Tibial nerve (tissue), 4 donors: ENCODE measurements at regions not wholly inside any gene's neighbourhood (a gene's known extent, or its start where the extent isn't known, plus 50 kb on each side); places are given as distances from the start of the nearest gene placed in this dataset.

ENCODE experiments used
- DNase-seq, 2 donors: peaks; one replicate each; pipeline ENCODE4 v3.0.0-alpha.2; 2019; ENCODE audit warnings: low spot score in 2 of 2
- H3K27ac ChIP-seq, 4 donors: fragments of 200-600 bp; sonication (generic) in 3 of 4; one replicate each; pipeline ENCODE4 v1.5.1; 2017 to 2019; ENCODE audit warnings: mild to moderate bottlenecking in 1 of 4
- H3K27me3 ChIP-seq, 2 donors: fragments of 200-600 bp; sonication (generic) in 1 of 2; one replicate each; pipeline versions ENCODE4 v1.5.1 to v1.6.0; 2017 to 2019
- H3K36me3 ChIP-seq, 3 donors: fragments of 200-600 bp; sonication (generic); one replicate each; pipeline ENCODE4 v1.5.1; 2018 to 2019
- H3K4me1 ChIP-seq, 4 donors: fragments of 200-600 bp; sonication (generic) in 3 of 4; one replicate each; pipeline ENCODE4 v1.5.1; 2017 to 2019
- H3K4me3 ChIP-seq, 4 donors: fragments of 200-600 bp; sonication (generic) in 3 of 4; one replicate each; pipeline ENCODE4 v1.5.1; 2017 to 2019; ENCODE audit warnings: mild to moderate bottlenecking in 1 of 4, moderate library complexity in 1 of 4
- H3K9me3 ChIP-seq, 4 donors: fragments of 200-600 bp; sonication (generic) in 3 of 4; one replicate each; pipeline ENCODE4 v1.5.1; 2017 to 2019
- EP300 ChIP-seq, 2 donors: sonication (generic); formaldehyde crosslinking; IDR thresholded peaks; one replicate each; pipeline ENCODE4 v1.6.1; 2017; ENCODE audit warnings: antibody characterized with exemption in 2 of 2, mild to moderate bottlenecking in 1 of 2
- POLR2A ChIP-seq, 2 donors: fragments of 450-650 bp; IDR thresholded peaks; one replicate each; pipeline ENCODE4 v1.6.1; 2017; ENCODE audit warnings: antibody characterized with exemption in 2 of 2, mild to moderate bottlenecking in 2 of 2, moderate library complexity in 2 of 2
- WGBS, 2 donors: methylation state at CpG; one replicate each; pipeline ENCODE4 v1.1.5; 2018; 5-methylcytosine and 5-hydroxymethylcytosine counted together
- TF ChIP-seq, protein P1 (sequence below), 5 experiments: fragments of 200-600 bp in 3 of 5; fragments of 450-650 bp in 2 of 5; sonication (generic) in 3 of 5; IDR thresholded peaks; one replicate each; pipeline ENCODE4 v1.5.1; 2016 to 2019; ENCODE audit warnings: antibody characterized with exemption in 5 of 5, mild to moderate bottlenecking in 3 of 5, moderate library complexity in 2 of 5

- no peaks in the 10 kb centered on the region for H3K9me3 ChIP-seq
- no peak for DNase-seq
- no peaks in the 10 kb centered on the region for H3K36me3 ChIP-seq
- TF ChIP-seq, protein P1, sequence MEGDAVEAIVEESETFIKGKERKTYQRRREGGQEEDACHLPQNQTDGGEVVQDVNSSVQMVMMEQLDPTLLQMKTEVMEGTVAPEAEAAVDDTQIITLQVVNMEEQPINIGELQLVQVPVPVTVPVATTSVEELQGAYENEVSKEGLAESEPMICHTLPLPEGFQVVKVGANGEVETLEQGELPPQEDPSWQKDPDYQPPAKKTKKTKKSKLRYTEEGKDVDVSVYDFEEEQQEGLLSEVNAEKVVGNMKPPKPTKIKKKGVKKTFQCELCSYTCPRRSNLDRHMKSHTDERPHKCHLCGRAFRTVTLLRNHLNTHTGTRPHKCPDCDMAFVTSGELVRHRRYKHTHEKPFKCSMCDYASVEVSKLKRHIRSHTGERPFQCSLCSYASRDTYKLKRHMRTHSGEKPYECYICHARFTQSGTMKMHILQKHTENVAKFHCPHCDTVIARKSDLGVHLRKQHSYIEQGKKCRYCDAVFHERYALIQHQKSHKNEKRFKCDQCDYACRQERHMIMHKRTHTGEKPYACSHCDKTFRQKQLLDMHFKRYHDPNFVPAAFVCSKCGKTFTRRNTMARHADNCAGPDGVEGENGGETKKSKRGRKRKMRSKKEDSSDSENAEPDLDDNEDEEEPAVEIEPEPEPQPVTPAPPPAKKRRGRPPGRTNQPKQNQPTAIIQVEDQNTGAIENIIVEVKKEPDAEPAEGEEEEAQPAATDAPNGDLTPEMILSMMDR (IDR thresholded peaks at IDR 0.05) = no peak
- no peak for TF ChIP-seq POLR2A (IDR thresholded peaks at IDR 0.05)
- no peak for TF ChIP-seq EP300 (IDR thresholded peaks at IDR 0.05)
- H3K4me3 ChIP-seq = no peak overlapping the region
- H3K27ac ChIP-seq = no peak overlapping the region
- 59 to 69% methylated on average over 2 of the region's 2 CpGs for WGBS, 2 donors
- no peaks in the 10 kb centered on the region for H3K4me1 ChIP-seq
- H3K27me3 ChIP-seq = no peaks in the 10 kb centered on the region
Observed at GRCh38 chr4:18296411-18296810, 274.9 kb upstream of the LCORL start.

DNA sequence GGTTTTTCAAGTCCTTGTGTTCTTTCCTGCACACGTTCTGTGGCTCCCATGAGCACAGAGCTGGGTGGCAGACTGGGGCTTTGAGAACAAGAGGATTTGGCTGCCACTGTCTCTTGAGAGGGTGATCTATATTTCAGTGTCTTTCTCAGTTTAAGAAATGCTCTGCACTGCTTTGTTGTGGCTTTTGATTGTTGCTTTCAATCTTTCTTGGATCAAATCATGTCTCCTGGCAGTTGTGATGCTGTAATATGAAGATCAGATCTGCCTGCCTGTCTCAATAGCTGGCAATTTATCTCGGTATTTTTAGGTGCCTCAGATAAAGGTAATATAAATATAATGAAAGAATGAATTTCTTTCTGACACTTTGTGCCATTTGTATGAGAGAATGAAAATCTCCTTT is 273.3 kb upstream of the LCORL start:
- H3K36me3 ChIP-seq = no peaks in the 10 kb centered on the region
- H3K4me1 ChIP-seq = no peaks in the 10 kb centered on the region
- TF ChIP-seq, protein P1 (IDR thresholded peaks at IDR 0.05) = no peak
- TF ChIP-seq EP300 (IDR thresholded peaks at IDR 0.05) (no peak), POLR2A (IDR thresholded peaks at IDR 0.05) (no peak)
- H3K27ac ChIP-seq = no peak overlapping the region
- no peaks in the 10 kb centered on the region for H3K9me3 ChIP-seq
- no peak overlapping the region for H3K4me3 ChIP-seq
- 53 to 56% methylated on average over 2 of the region's 2 CpGs for WGBS, 2 donors
- H3K27me3 ChIP-seq = no peaks in the 10 kb centered on the region
- no peak for DNase-seq

GRCh38 chr4:18294021-18294420 is 272.5 kb upstream of the LCORL start:
- TF ChIP-seq EP300 (IDR thresholded peaks at IDR 0.05) (no peak), POLR2A (IDR thresholded peaks at IDR 0.05) (no peak)
- TF ChIP-seq, protein P1 (IDR thresholded peaks at IDR 0.05) = no peak
- Histone ChIP-seq H3K27me3 (no peaks in the 10 kb centered on the region), H3K27ac (no peak overlapping the region), H3K9me3 (no peaks in the 10 kb centered on the region), H3K36me3 (no peaks in the 10 kb centered on the region), H3K4me1 (no peaks in the 10 kb centered on the region), H3K4me3 (no peak overlapping the region)
- WGBS, 2 donors = 90 to 91% methylated on average over 6 of the region's 6 CpGs
- no peak for DNase-seq

GRCh38 chr4:18292411-18292810 is 270.9 kb upstream of the LCORL start:
- no peaks in the 10 kb centered on the region for H3K9me3 ChIP-seq

DNA sequence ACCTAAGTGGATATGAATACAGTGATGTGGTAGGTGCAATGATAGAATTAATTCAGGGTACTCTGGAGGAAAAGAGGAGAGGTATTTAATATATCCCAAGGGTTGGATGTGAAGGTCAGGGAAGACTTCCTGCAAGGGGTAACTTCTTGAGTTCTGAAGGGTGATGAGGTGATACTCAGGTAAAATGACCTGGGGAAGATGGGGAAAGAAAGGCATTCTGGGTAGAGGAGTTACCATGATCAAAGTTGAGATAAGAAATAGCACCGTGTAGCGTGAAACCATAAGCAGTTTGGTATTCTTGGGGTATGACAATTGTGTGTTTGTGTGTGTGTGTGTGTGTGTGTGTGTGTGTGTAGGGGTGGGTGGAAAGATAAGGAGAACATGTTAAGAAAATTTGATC is 270.4 kb upstream of the LCORL start:
- Histone ChIP-seq H3K36me3 (no peaks in the 10 kb centered on the region), H3K9me3 (no peaks in the 10 kb centered on the region), H3K4me3 (no peak overlapping the region), H3K4me1 (no peaks in the 10 kb centered on the region), H3K27me3 (no peaks in the 10 kb centered on the region), H3K27ac (no peak overlapping the region)
- 91 to 94% methylated on average over 2 of the region's 2 CpGs for WGBS, 2 donors
- no peak for DNase-seq
- TF ChIP-seq POLR2A (IDR thresholded peaks at IDR 0.05) = no peak
- TF ChIP-seq EP300 (IDR thresholded peaks at IDR 0.05) = no peak
- TF ChIP-seq, protein P1 (IDR thresholded peaks at IDR 0.05) = no peak

More at GRCh38 chr4:18292411-18292810, 270.9 kb upstream of the LCORL start:
- DNase-seq = no peak
- H3K27ac ChIP-seq = no peak overlapping the region
- TF ChIP-seq, protein P1 (IDR thresholded peaks at IDR 0.05) = no peak
- TF ChIP-seq POLR2A (IDR thresholded peaks at IDR 0.05) = no peak
- TF ChIP-seq EP300 (IDR thresholded peaks at IDR 0.05) = no peak
- H3K27me3 ChIP-seq = no peaks in the 10 kb centered on the region
- WGBS, 2 donors = 84 to 86% methylated on average over 6 of the region's 6 CpGs
- H3K4me3 ChIP-seq = no peak overlapping the region
- no peaks in the 10 kb centered on the region for H3K36me3 ChIP-seq
- no peaks in the 10 kb centered on the region for H3K4me1 ChIP-seq
